Fibroblast of lung (primary cell): ENCODE measurements at regions not wholly inside any gene's neighbourhood (a gene's known extent, or its start where the extent isn't known, plus 50 kb on each side); places are given as distances from the start of the nearest gene placed in this dataset.

Experiments
- EZH2 ChIP-seq: IDR thresholded peaks from 2 replicates; pipeline ENCODE4 v1.5.1; 2012; ENCODE audit warnings: low read length, control low read depth, mild to moderate bottlenecking; ENCODE audit errors: missing control alignments
- TF ChIP-seq, protein P1 (sequence below), 2 donors: IDR thresholded peaks in 1 of 2; conservative IDR thresholded peaks in 1 of 2; 1 replicate in 1 of 2; 2 replicates in 1 of 2; pipeline ENCODE4 v1.5.1; 2011 to 2012; ENCODE audit warnings: low read length in 2 of 2, control low read depth in 1 of 2, inconsistent platforms in 1 of 2, low read depth in 1 of 2, mild to moderate bottlenecking in 1 of 2

DNA sequence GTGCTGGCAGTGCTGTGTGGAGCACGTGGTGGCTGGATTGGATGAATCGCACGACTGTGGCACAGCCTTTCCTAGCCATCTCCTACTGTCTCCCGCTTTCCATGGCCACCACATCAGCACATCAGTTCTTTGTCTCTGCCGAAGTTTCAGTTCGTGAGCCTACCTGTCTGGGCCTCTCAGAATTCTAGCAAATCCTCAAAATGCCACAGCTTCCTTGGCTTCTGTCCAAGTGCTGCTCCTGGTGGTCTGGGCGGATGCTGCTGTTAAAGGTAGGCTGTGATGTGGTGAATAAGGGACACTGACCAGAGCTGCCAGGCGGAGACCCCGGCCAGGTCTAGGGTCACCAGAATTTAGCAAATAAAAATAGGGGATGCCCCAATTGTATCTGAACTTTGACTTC lies 237.4 kb downstream of the LPIN1 start:
- TF ChIP-seq, protein P1, sequence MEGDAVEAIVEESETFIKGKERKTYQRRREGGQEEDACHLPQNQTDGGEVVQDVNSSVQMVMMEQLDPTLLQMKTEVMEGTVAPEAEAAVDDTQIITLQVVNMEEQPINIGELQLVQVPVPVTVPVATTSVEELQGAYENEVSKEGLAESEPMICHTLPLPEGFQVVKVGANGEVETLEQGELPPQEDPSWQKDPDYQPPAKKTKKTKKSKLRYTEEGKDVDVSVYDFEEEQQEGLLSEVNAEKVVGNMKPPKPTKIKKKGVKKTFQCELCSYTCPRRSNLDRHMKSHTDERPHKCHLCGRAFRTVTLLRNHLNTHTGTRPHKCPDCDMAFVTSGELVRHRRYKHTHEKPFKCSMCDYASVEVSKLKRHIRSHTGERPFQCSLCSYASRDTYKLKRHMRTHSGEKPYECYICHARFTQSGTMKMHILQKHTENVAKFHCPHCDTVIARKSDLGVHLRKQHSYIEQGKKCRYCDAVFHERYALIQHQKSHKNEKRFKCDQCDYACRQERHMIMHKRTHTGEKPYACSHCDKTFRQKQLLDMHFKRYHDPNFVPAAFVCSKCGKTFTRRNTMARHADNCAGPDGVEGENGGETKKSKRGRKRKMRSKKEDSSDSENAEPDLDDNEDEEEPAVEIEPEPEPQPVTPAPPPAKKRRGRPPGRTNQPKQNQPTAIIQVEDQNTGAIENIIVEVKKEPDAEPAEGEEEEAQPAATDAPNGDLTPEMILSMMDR (conservative IDR thresholded peaks at IDR 0.05 in 1 of 2, IDR thresholded peaks at IDR 0.05 in 1 of 2; ENCODE audit: low read depth in 1 of 2, low read length in 2 of 2): no peak
- TF ChIP-seq EZH2: no peak
